NCI-H226 (cell line): ENCODE measurements at regions not wholly inside any gene's neighbourhood (a gene's known extent, or its start where the extent isn't known, plus 50 kb on each side); places are given as distances from the start of the nearest gene placed in this dataset.
"Not testable (repeated sequence)": the region's sequence is repeated elsewhere in the genome, so short reads cannot be mapped to it uniquely, and the experiment has no call there.

Experiments used
- DNase-seq: peaks from one replicate; pipeline ENCODE4 v3.0.0-alpha.2; 2015

DNA sequence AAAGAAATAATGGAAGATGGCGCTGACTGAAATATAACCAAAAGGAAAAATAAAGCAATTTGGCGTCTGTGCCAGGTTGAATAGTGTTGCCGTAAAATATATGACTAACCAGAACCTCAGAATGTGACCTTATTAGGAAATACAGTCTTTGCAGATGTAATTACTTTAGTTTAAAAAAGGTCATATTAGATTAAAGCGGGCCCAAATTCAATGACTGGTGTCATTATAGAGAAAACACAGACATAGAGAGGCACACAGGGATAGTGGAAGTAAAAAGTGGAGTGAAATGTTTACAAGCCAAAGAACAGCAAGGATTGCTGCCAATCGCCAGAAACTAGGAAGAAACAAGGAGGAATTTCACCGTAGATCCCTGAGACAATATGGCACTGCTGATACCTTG is 521.2 kb downstream of the FRK start:
- DNase-seq, result no peak

DNA sequence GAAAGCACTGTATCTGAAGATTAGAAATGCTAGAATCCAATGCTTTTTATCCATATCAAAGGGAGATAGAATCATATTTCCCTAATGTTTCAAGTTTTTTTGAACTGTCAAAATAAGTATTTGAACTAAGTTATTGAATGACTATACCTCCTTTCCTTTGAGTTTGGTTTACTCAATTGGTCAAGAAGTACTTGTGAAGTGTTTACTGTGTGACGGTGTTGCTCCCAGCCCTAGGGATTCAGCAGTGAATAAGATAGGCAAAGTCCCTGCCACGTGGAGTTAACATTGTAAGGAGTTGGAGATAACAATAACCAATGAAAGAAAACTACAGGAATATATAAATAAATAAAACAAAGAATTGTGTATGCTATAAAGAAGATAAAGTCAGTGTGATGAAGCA is 535.9 kb downstream of the FRK start:
- DNase-seq, result no peak

DNA sequence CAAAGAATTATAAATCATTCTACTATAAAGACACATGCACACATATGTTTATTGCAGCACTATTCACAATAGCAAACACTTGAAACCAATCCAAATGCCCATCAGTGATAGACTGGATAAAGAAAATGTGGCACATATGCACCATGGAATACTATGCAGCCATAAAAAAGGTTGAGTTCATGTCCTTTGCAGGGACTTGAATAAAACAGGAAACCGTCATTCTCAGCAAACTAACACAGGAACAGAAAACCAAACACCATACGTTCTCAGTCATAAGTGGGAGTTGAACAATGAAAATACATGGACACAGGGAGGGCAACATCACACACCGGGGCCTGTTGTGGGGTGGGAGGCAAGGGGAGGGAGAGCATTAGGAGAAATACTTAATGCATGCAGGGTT is 538.9 kb downstream of the FRK start:
- DNase-seq, result not testable (repeated sequence)

DNA sequence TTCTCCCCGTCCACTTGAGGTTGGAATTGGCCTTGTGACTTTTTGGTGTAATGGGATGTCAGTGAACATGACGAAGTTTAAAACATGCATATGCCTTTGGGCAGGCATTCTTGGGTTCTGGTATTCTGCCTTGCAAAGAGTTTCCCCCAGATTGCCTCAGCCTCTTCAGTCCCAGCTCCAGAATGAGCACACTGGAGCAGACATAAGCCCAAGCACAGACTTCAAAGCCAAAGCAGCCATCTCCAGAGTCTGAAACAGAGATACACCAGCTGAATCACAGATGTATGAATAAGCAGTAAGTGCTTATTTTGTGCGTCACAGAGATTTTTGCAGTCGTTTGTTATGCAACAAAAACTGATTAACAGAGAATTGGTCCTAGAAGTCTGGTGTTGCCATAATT is 546.0 kb downstream of the FRK start:
- DNase-seq, result no peak

DNA sequence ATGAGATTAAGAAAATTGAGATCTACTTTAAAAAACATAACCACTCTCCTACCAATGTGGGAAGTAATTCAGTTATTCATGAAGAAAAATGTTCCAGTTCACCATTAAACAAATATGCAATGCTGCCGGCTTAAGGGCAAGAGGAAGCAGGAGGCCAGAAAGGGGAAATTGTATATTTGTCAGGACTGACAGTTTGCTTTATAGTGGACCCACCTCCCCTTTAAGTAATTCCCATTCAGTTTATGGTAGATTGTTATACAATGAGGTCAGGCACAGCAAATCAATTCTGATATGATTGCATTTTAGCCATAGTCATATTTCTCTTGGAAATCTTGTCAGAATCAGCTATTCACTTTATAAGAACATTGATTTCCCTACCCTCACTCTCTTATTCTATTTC is 547.8 kb downstream of the FRK start:
- no peak for DNase-seq

DNA sequence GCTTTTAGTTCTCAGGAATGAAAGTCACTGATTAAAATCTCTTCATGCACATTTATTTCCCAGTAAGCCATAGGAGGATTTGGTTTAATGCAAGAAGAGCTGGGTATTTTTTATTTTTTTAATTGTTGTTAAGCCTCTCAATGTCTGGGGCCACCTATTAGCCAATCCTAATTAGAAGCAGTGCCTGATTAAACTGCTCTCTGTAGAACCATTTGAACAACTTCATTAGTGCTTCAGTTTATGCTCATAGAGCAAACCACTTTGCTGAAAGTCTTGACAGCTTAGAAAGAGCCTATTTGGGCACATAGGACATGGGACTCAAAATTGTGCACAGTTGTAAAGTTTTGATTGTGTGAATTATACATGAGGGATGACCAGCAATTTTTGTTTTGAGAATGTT is 548.9 kb downstream of the FRK start:
- DNase-seq, result no peak

DNA sequence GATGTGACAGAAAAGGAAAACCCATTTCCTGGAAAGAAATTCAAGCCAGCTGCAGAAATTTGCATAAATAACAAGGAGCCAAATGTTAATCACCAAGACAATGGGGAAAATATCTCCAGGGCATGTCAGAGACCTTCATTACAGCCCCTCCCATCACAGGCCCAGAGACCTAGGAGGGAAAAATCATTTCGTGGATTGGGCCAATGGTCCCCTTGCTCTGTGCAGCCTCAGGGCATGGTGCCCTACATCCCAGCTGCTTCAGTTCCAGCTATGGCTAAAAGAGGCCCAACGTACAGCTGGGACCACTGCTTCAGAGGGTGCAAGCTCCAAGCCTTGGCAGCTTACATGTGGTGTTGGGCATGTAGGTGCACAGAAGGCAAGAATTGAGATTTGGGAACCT is 558.3 kb downstream of the FRK start:
- not testable (repeated sequence) for DNase-seq

DNA sequence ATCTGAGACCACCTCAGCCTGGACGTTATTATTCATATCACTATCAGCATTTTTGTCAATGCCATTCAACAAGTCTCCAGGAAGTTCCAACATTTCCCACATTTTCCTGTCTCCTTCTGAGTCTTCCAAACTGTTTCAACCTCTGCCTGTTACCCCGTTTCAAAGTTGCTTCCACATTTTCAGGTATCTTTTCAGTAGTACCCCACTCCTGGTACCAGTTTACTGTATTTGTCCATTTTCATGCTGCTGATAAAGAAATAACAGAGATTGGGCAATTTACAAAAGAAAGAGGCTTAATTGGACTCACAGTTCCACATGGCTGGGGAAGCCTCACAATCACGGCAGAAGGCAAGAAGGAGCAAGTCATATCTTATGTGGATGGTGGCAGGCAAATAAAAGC is 565.5 kb downstream of the FRK start:
- DNase-seq, result no peak

DNA sequence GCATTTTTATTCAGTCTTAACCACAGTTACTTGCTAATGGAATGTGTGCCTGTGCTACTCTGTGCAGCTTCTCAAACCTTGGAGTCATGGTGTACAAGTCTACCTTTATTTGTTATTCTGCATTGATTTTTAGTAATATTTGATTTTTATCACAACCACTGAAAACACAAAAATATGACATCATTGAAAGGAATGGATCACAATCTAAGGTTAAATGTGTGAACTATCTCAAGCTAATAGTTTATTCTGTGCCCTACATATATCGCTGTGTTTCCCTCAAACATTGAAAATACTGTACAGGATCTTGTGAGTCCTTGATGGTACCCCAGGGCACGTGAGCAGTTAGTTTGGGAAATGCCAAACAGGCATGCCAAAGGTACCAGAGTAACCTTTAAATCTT is 573.4 kb downstream of the FRK start:
- DNase-seq, result no peak

DNA sequence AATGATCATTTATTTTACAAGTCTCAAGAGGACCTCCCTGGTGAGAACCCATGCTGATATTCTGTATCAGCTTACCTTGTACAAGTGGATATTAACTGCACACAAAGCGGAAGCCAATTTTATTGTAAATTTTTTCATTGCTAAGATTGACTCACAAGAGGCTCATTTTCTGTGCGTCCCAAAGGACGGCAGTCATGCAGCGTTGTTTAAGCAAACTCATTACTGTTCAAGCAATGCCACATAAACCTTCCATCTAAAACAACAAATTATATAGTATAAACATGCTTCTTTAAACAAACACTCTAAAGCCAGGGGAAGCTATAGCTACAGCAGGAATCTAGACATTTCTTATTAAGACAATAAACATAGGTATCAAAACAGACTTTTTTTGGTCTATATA is 575.3 kb downstream of the FRK start:
- DNase-seq, result no peak

DNA sequence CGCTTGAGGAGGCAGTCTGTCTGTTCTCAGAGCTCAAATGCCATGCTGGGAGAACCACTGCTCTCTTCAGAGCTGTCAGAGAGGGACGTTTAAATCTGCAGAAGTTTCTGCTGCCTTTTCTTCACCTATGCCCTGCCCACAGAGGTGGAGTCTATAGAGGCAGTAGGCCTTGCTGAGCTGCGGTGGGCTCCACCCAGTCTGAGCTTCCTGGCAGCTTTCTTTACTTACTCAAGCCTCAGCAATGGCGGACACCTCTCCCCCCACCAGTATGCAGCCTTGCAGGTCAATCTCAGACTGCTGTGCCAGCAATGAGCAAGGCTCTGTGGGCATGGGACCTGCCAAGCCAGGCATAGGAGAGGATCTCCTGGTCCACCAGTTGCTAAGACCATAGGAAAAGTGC is 580.1 kb downstream of the FRK start:
- DNase-seq, result not testable (repeated sequence)

DNA sequence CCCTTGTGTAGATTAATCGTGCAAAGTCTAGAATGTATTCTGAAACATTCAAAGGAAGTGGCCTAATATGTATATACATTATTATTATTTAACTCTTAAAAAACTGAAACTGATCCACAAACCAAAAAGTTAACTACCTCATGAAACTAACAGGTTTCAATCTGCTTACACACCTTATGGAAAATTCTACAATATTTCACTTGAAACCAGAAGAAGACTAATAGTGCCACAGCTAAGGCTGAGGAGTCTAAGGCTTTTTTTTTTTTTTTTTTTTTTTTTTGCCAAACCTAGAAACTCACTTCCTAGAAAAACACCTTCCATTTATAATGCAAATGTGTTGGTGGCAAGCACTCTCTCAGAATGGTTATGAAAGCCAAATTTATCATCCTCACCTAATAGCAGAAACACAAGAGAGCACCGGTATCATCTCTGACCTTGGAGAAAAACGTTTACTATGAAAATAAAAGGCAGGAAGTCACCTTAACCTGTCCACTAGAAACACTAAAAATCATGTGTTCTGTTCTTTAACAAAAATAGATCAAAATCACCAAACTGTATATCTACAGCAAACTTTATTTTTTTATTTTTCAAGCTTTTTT is 586.1 kb downstream of the FRK start:
- DNase-seq, result no peak

DNA sequence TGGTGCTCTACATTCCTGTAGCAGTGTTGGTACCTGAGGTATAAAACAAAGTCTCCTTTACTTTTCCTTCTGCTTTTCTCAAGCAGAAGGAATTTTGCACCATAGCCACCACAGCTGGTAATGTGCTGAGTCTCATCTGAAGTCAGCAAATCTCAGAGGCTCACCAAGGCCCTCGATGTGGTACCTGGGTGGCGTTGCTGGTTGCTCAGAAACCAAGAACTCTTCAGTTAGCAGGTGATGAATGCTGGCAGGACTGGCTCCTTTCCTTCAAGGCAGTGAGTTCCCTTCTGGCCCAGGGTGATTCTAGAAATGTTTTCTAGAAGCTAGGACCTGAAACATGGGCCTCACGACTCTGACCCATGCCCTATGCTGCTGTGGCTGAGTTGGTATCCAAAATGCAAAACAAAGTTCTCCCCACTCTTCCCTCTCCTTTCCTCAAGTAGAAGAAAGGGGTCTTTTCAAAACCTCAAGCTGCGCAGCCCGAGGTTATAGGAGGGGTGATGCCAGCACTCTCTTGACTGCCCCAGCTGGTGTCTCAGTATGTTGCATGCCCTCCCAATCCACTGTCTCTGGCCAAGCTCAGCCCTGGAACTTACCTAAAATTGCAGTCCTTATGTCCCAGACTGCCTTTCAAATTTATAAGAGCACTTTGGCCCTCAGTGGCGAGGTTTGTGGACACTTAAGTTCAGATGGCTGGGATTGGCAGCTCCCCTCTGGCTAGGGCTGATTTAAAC is 592.3 kb downstream of the FRK start:
- DNase-seq, result no peak

DNA sequence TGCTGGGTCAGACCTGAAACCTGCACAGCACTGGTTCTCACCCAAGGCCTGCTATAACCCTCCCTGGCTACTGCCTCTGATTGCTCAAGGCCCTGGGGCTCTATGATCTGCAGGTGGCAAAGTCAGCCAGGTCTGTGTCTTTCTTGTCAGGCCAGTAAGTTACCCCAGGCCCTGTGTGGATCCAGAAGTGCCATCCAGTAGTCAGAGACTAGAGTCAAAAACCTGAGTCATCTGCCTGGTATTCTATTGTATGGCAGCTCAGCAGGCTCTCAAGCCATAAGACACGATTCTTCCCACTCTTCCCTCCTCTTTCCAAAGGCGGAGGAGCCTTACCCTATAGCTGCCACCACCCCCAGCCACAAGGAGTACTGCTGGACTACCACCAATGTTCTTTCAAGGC is 593.0 kb downstream of the FRK start:
- DNase-seq, result no peak

DNA sequence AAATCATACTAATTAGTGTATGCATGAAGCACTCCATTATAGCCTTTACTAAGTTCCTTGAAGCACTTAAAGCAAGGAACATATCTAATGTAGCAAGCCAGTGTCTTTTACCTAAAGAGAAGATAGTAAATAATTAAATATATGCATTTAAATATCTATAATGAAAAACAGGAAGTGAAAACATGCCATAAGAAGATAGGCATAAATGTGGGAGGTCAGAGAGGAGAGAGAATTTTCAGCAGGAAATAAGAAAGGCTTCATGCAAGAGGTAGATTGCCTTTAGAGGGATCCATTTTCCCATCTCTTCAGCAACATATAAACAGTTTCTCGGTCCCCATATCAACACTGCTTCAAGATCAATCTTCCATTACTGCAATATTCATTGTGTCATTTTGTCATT is 599.8 kb downstream of the FRK start:
- DNase-seq, result no peak

DNA sequence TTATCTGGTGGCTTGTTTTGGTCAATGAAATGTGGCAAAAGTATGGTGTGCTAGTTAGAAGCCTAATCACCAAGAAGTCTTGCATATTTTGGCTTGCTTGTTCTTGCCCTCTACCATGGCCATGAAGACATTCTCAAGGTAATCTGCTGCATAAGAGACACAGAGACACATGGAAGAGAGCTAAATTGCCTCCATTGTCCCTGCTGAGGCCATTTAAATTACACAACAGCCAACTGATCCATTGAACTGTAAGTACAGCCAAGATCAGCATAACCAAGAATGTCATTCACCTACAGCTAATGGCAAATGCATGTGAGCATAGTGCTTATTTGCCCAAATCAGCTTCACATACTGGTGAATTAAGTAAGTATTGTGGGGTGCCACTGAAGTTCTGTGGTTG is 603.8 kb downstream of the FRK start:
- no peak for DNase-seq

DNA sequence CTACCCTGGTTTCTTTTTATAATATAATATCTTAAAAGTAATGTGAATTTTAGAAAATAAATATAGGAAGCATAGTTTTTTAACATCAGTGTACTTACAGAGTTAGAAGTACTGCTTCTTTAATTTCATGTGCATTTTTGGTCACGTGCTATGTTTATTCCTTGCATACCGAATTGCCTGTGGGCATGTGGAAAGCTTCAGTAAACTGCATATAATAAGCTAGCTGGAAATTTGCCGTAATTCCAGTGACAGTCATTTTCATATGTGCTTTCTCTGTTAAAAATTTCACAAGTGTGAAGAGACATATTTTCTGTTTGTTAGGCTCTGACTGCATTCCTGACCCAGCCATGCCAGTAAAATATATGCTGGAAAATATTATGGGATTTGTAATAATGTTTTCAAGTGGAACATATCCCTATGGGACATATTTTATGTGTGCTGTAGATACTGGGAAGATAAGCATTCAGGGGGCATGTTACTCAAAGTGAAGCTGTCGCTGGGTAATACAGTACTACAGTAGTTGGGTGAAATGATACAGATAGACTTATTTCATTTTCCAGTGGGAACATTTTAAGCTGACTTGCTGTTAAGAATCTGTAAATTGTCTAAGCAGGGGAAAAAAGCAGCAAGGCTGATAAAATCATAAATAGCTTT is 616.7 kb downstream of the FRK start:
- DNase-seq, result no peak

DNA sequence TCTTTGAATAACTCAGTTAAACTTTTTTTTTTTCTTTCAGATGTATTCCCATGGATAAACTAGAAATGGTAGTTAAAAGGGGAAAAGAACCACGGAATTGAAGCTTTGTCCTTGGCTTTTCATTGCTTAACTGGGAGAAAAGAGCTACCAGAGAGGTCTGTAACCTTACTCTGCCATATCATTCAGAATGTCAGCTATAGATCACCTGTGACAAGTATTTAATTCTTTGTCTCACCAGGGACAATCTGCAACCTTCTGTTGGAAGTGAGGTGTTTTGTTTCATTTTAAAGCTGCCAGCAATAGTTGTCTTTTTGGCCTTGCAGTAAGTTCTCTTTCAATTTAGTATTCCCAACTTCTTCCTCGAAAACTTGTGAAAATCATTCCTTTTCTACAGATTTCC is 618.4 kb downstream of the FRK start:
- DNase-seq, result no peak

DNA sequence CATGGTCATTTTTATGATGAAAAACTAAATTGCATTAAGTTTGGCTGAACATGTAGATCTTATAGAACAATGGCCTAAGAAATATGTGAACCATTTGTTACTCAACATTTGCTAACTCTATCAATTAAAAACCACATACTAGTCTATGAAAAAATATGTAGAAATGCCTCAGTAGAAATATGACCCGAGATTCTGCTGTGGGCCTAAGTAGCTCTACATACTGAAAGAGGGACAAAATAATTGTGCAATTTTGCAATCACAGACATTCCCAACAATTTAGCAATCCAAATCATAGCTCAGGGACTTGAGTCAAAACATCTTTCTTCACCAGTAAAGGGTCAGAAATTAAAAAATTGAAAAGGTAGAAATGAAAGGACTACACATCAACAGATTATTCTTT is 619.0 kb downstream of the FRK start:
- no peak for DNase-seq

DNA sequence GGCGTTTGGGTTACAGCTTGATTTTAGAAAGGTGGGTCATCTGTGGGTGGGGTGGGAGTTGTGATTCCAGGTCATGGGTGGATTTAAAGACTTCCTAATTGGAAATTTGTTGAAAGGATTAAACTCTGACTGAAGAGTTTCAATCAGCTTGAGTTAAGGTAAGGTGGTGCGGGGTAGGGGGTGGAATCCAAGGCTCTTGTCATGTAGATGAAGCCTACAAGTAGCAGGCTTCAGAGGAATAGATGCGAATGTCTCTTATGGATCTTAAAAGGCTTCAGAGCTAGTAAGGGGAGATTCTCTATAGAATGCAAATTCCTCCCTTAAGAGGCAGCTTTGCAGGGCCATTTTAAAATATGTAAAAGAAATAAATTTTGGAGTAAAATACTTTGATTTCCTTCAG is 645.3 kb downstream of the FRK start:
- no peak for DNase-seq

DNA sequence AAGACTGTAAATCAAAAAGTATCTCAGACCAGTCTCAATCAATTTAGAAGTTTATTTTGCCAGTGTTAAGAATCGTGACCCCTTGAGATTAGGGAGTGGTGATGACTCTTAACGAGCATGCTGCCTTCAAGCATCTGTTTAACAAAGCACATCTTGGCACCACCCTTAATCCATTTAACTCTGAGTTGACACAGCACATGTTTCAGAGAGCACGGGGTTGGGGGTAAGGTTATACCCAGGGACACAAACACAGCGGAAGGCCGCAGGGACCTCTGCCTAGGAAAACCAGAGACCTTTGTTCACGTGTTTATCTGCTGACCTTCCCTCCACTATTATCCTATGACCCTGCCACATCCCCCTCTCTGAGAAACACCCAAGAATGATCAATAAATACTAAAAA is 645.8 kb downstream of the FRK start:
- DNase-seq, result not testable (repeated sequence)

DNA sequence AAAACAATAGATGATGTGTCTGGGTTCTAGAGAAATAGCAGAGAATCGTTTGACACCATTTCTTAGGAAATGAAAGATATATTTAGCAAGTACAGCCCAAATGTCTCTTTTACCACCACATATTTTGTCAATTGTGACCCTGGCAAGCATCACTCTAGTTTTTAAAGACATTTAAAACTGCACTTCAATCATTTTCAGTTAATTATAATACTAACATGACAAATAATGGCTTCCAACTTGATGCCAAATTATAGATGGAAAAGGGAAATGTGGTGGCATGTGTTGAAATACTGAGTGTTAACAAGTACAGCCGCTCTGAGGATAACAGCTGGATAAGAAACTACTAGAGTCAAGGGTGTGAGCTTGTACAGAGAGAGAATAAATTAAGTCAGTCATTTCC is 648.9 kb downstream of the FRK start:
- DNase-seq, result no peak

DNA sequence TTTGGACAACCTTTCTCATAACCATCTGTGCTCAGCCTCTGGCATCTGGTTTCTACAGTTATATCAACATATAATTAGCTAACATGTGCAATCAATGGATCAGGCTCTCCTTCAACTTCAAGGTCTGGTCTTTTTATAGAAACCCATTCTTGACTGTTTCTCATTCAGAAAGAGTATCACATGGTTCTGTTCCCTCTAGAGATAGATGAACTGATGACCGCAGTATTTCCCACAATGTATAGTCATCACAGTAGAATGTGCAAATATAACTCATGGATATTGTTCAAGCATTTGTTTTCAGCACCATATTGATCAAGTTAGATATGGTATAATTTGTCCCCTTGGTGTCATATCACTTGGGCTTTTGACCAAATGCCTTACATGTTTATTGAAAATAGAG is 656.2 kb downstream of the FRK start:
- DNase-seq, result no peak

DNA sequence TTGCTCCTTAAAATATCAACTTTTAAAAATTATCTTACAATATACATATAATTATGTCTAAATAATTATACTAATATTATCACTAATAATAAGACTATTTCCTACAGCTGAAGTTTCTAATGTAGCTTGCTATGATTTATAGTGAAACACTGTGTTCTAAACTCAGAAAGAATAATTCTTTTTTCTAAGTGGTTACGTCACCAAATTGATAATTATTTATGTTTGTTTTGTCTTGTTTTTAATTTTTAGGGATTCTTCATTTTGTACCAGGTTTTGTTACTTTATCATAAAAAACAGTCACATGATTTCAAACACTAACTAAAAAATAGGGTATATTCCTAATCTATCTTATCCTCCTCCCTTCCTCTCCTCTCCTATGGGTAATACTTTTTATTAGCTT is 662.1 kb downstream of the FRK start:
- DNase-seq, result no peak
